Renal cortical epithelial cell (primary cell): ENCODE measurements at regions not wholly inside any gene's neighbourhood (a gene's known extent, or its start where the extent isn't known, plus 50 kb on each side); places are given as distances from the start of the nearest gene placed in this dataset.
A peak's percentile ranks its signal among the peaks of the same experiment; 100 is the strongest.

ENCODE experiments used
- DNase-seq: peaks from one replicate; pipeline ENCODE4 v3.0.0-alpha.2; 2011; ENCODE audit warnings: low read depth

GRCh38 chr16:5551909-5552308 is 454.3 kb upstream of the EEF2KMT start:
- DNase-seq = no peak

- DNase-seq = no peak
Observed at GRCh38 chr16:5549802-5550201, 452.2 kb upstream of the EEF2KMT start.

- no peak for DNase-seq
Observed at GRCh38 chr16:5541356-5541755, 443.8 kb upstream of the EEF2KMT start.

- no peak for DNase-seq
Observed at GRCh38 chr16:5537347-5537746, 439.8 kb upstream of the EEF2KMT start.

GRCh38 chr16:5533321-5533888 is 435.8 kb upstream of the EEF2KMT start:
- DNase-seq = no peak

GRCh38 chr16:5527817-5528216 is 430.2 kb upstream of the EEF2KMT start:
- DNase-seq = no peak

- no peak for DNase-seq
Observed at GRCh38 chr16:5526826-5527225, 429.2 kb upstream of the EEF2KMT start.

GRCh38 chr16:5523829-5524228 is 426.2 kb upstream of the EEF2KMT start:
- DNase-seq = no peak

- DNase-seq = no peak
Observed at GRCh38 chr16:5516115-5516514, 418.5 kb upstream of the EEF2KMT start.

GRCh38 chr16:5512014-5512413 is 414.4 kb upstream of the EEF2KMT start:
- DNase-seq = no peak

GRCh38 chr16:5510819-5511370 is 413.3 kb upstream of the EEF2KMT start:
- DNase-seq = no peak

- DNase-seq = no peak
Observed at GRCh38 chr16:5509794-5510193, 412.2 kb upstream of the EEF2KMT start.

- no peak for DNase-seq
Observed at GRCh38 chr16:5509336-5509735, 411.7 kb upstream of the EEF2KMT start.

- DNase-seq = no peak
Observed at GRCh38 chr16:5508371-5508770, 410.8 kb upstream of the EEF2KMT start.

- DNase-seq = no peak
Observed at GRCh38 chr16:5506021-5506420, 408.4 kb upstream of the EEF2KMT start.

- no peak for DNase-seq
Observed at GRCh38 chr16:5505091-5505887, 407.7 kb upstream of the EEF2KMT start.

- peak; percentile 4 for DNase-seq
Observed at GRCh38 chr16:5504064-5504781, 406.6 kb upstream of the EEF2KMT start.

- no peak for DNase-seq
Observed at GRCh38 chr16:5502944-5503343, 405.3 kb upstream of the EEF2KMT start.

- no peak for DNase-seq
Observed at GRCh38 chr16:5502467-5502869, 404.9 kb upstream of the EEF2KMT start.

- no peak for DNase-seq
Observed at GRCh38 chr16:5500526-5500925, 402.9 kb upstream of the EEF2KMT start.

- no peak for DNase-seq
Observed at GRCh38 chr16:5498562-5498961, 401.0 kb upstream of the EEF2KMT start.

- DNase-seq = no peak
Observed at GRCh38 chr16:5496013-5496412, 398.4 kb upstream of the EEF2KMT start.

GRCh38 chr16:5490499-5490898 is 392.9 kb upstream of the EEF2KMT start:
- no peak for DNase-seq
